SK-N-SH (cell line): ENCODE measurements at regions not wholly inside any gene's neighbourhood (a gene's known extent, or its start where the extent isn't known, plus 50 kb on each side); places are given as distances from the start of the nearest gene placed in this dataset.
A peak's percentile ranks its signal among the peaks of the same experiment; 100 is the strongest.

ENCODE experiments used
- EP300 ChIP-seq, 2 experiments: IDR thresholded peaks; 2 replicates each; pipeline versions ENCODE4 v1.4.0 to v1.6.1; 2012; ENCODE audit warnings: borderline replicate concordance in 1 of 2, low read depth in 1 of 2, low read length in 1 of 2
- EZH2phosphoT487 ChIP-seq: fragments of 200-600 bp; sonication (generic); IDR thresholded peaks from 2 replicates; pipeline ENCODE4 v1.6.1; 2017; ENCODE audit warnings: low read depth, mixed run types, mild to moderate bottlenecking, antibody characterized with exemption, moderate library complexity, borderline replicate concordance
- GABPA ChIP-seq: IDR thresholded peaks from 2 replicates; pipeline ENCODE4 v1.4.0; 2012; ENCODE audit warnings: low read depth, mild to moderate bottlenecking
- POLR2AphosphoS5 ChIP-seq: IDR thresholded peaks from 2 replicates; pipeline ENCODE4 v1.6.1; 2012; ENCODE audit warnings: low read depth, low read length
- RFX5 ChIP-seq: IDR thresholded peaks from 2 replicates; pipeline ENCODE4 v1.6.1; 2012; ENCODE audit warnings: mild to moderate bottlenecking, improper control_type of control experiment, low read length
- SIN3A ChIP-seq: IDR thresholded peaks from 2 replicates; pipeline ENCODE4 v1.6.1; 2012; ENCODE audit warnings: low read depth, mild to moderate bottlenecking, low read length, moderate library complexity, borderline replicate concordance
- SMC3 ChIP-seq: IDR thresholded peaks from 2 replicates; pipeline ENCODE4 v1.6.1; 2012; ENCODE audit warnings: low read depth, low read length, improper control_type of control experiment
- TCF12 ChIP-seq: IDR thresholded peaks from 2 replicates; pipeline ENCODE4 v1.4.0; 2012
- YY1 ChIP-seq: IDR thresholded peaks from 2 replicates; pipeline ENCODE4 v1.4.0; 2012; ENCODE audit warnings: low read depth, mild to moderate bottlenecking
- TF ChIP-seq, protein P1 (sequence below): fragments of 200-600 bp; sonication (generic); IDR thresholded peaks from 2 replicates; pipeline ENCODE4 v1.6.1; 2017; ENCODE audit warnings: antibody characterized with exemption, mild to moderate bottlenecking, moderate library complexity
- TF ChIP-seq, protein P2 (sequence below): IDR thresholded peaks from 2 replicates; pipeline ENCODE4 v1.4.0; 2012; ENCODE audit warnings: low read depth, borderline replicate concordance

GRCh38 chr10:111756217-111757061 lies 427.1 kb downstream of the GPAM start:
- TF ChIP-seq POLR2AphosphoS5 = no peak
- TF ChIP-seq EP300 (IDR thresholded peaks at IDR 0.05; ENCODE audit: borderline replicate concordance in 1 of 2, low read depth in 1 of 2, low read length in 1 of 2) = no peak
- no peak for TF ChIP-seq EZH2phosphoT487
- TF ChIP-seq, protein P1, sequence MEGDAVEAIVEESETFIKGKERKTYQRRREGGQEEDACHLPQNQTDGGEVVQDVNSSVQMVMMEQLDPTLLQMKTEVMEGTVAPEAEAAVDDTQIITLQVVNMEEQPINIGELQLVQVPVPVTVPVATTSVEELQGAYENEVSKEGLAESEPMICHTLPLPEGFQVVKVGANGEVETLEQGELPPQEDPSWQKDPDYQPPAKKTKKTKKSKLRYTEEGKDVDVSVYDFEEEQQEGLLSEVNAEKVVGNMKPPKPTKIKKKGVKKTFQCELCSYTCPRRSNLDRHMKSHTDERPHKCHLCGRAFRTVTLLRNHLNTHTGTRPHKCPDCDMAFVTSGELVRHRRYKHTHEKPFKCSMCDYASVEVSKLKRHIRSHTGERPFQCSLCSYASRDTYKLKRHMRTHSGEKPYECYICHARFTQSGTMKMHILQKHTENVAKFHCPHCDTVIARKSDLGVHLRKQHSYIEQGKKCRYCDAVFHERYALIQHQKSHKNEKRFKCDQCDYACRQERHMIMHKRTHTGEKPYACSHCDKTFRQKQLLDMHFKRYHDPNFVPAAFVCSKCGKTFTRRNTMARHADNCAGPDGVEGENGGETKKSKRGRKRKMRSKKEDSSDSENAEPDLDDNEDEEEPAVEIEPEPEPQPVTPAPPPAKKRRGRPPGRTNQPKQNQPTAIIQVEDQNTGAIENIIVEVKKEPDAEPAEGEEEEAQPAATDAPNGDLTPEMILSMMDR = no peak
- TF ChIP-seq TCF12 = no peak
- peak; percentile 68; the same call in 1 of the 2 replicates for TF ChIP-seq SMC3
- TF ChIP-seq GABPA = no peak
- TF ChIP-seq YY1 = no peak
- TF ChIP-seq RFX5 = no peak
- TF ChIP-seq, protein P2, sequence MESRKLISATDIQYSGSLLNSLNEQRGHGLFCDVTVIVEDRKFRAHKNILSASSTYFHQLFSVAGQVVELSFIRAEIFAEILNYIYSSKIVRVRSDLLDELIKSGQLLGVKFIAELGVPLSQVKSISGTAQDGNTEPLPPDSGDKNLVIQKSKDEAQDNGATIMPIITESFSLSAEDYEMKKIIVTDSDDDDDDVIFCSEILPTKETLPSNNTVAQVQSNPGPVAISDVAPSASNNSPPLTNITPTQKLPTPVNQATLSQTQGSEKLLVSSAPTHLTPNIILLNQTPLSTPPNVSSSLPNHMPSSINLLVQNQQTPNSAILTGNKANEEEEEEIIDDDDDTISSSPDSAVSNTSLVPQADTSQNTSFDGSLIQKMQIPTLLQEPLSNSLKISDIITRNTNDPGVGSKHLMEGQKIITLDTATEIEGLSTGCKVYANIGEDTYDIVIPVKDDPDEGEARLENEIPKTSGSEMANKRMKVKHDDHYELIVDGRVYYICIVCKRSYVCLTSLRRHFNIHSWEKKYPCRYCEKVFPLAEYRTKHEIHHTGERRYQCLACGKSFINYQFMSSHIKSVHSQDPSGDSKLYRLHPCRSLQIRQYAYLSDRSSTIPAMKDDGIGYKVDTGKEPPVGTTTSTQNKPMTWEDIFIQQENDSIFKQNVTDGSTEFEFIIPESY = no peak
- no peak for TF ChIP-seq SIN3A
